ENCODE measurements at regions not wholly inside any gene's neighbourhood (a gene's known extent, or its start where the extent isn't known, plus 50 kb on each side); places are given as distances from the start of the nearest gene placed in this dataset.

- TF ChIP-seq MAX (IDR thresholded peaks at IDR 0.05): no peak
- no peak for TF ChIP-seq CTCF (IDR thresholded peaks at IDR 0.05; ENCODE audit: low read depth, low read length, missing input control)
- no peak for TF ChIP-seq JUND (IDR thresholded peaks at IDR 0.05)
- no peak for TF ChIP-seq FOXA1 (IDR thresholded peaks at IDR 0.05)
- TF ChIP-seq RAD21 (IDR thresholded peaks at IDR 0.05): no peak
- TF ChIP-seq HNF4A (conservative IDR thresholded peaks at IDR 0.05): no peak
- no peak for TF ChIP-seq ATF3 (IDR thresholded peaks at IDR 0.05)
- no peak for TF ChIP-seq TAF1 (conservative IDR thresholded peaks at IDR 0.05)
- no peak for TF ChIP-seq REST (IDR thresholded peaks at IDR 0.05)
- TF ChIP-seq EGR1 (IDR thresholded peaks at IDR 0.05; ENCODE audit: low read depth in 2 of 2): no peak
- no peak for TF ChIP-seq SP1 (IDR thresholded peaks at IDR 0.05)
- no peak for TF ChIP-seq RXRA (IDR thresholded peaks at IDR 0.05)
- TF ChIP-seq ZBTB33 (IDR thresholded peaks at IDR 0.05): no peak
These were observed 53.2 kb downstream of the IRAG1 start for GRCh38 chr11:10640308-10640707.

All from liver (tissue), 3 donors.